Ectodermal cell (in vitro differentiated cells): ENCODE measurements at regions not wholly inside any gene's neighbourhood (a gene's known extent, or its start where the extent isn't known, plus 50 kb on each side); places are given as distances from the start of the nearest gene placed in this dataset.
"Not testable (repeated sequence)": the region's sequence is repeated elsewhere in the genome, so short reads cannot be mapped to it uniquely, and the experiment has no call there.

Experiments
- H3K27ac ChIP-seq: 2 replicates; pipeline ENCODE4 v1.7.0; 2013; ENCODE audit warnings: mild to moderate bottlenecking, low read depth, low read length; ENCODE audit not compliant: insufficient read depth, poor library complexity, severe bottlenecking
- H3K27me3 ChIP-seq: 2 replicates; pipeline ENCODE4 v1.7.0; 2013; ENCODE audit warnings: mild to moderate bottlenecking, low read length; ENCODE audit not compliant: insufficient read depth, control insufficient read depth, poor library complexity, severe bottlenecking
- H3K36me3 ChIP-seq: one replicate; pipeline ENCODE4 v1.7.0; 2013; ENCODE audit warnings: low read length; ENCODE audit not compliant: control insufficient read depth, insufficient read depth
- H3K4me1 ChIP-seq: one replicate; pipeline ENCODE4 v1.7.0; 2013; ENCODE audit warnings: low read length; ENCODE audit not compliant: control insufficient read depth, insufficient read depth
- H3K4me3 ChIP-seq: 2 replicates; pipeline ENCODE4 v1.7.0; 2013; ENCODE audit warnings: low read depth, low read length, control low read depth; ENCODE audit not compliant: insufficient read depth
- H3K9me3 ChIP-seq: 2 replicates; pipeline ENCODE4 v1.7.0; 2013; ENCODE audit warnings: mild to moderate bottlenecking, low read length, moderate library complexity; ENCODE audit not compliant: control insufficient read depth
- WGBS, 2 experiments: methylation state at CpG; one replicate each; pipeline ENCODE4 v1.1.7; 2013; ENCODE audit warnings: missing lambda C conversion rate in 2 of 2; 5-methylcytosine and 5-hydroxymethylcytosine counted together

- H3K9me3 ChIP-seq: no peaks in the 10 kb centered on the region
- no peaks in the 10 kb centered on the region for H3K27me3 ChIP-seq
- 93 to 100% methylated on average over 2 of the region's 2 CpGs for WGBS, 2 experiments
These were observed 78.4 kb upstream of the SPOPL start for GRCh38 chr2:138423198-138423597.

GRCh38 chr2:138423745-138424144 lies 77.8 kb upstream of the SPOPL start:
- no peak overlapping the region for H3K27ac ChIP-seq
- no peaks in the 10 kb centered on the region for H3K4me1 ChIP-seq
- H3K36me3 ChIP-seq: no peaks in the 10 kb centered on the region
- H3K9me3 ChIP-seq: no peaks in the 10 kb centered on the region
- no peak overlapping the region for H3K4me3 ChIP-seq
- WGBS, 2 experiments: 90 to 94% methylated on average over 1 of the region's 1 CpG
- no peaks in the 10 kb centered on the region for H3K27me3 ChIP-seq

More at GRCh38 chr2:138423198-138423597, 78.4 kb upstream of the SPOPL start:
- Histone ChIP-seq H3K4me3 (no peak overlapping the region), H3K36me3 (no peaks in the 10 kb centered on the region), H3K4me1 (no peaks in the 10 kb centered on the region), H3K27ac (no peak overlapping the region)

- Histone ChIP-seq H3K27ac (no peak overlapping the region), H3K9me3 (no peaks in the 10 kb centered on the region), H3K4me1 (no peaks in the 10 kb centered on the region), H3K4me3 (no peak overlapping the region), H3K36me3 (no peaks in the 10 kb centered on the region), H3K27me3 (no peaks in the 10 kb centered on the region)
- 93 to 97% methylated on average over 4 of the region's 4 CpGs for WGBS, 2 experiments
These were observed 77.0 kb upstream of the SPOPL start for GRCh38 chr2:138424436-138425140.

- H3K27me3 ChIP-seq, H3K36me3 ChIP-seq, H3K4me3 ChIP-seq, H3K4me1 ChIP-seq, H3K9me3 ChIP-seq, H3K27ac ChIP-seq: not testable (repeated sequence)
- 94 to 95% methylated on average over 5 of the region's 5 CpGs for WGBS, 2 experiments
These were observed 75.5 kb upstream of the SPOPL start for GRCh38 chr2:138426116-138426515.

GRCh38 chr2:138428710-138429440 lies 72.7 kb upstream of the SPOPL start:
- H3K27me3 ChIP-seq: no peaks in the 10 kb centered on the region
- H3K9me3 ChIP-seq: no peaks in the 10 kb centered on the region
- 86 to 90% methylated on average over 4 of the region's 4 CpGs for WGBS, 2 experiments
- H3K4me3 ChIP-seq: no peak overlapping the region
- no peaks in the 10 kb centered on the region for H3K36me3 ChIP-seq
- H3K4me1 ChIP-seq: no peaks in the 10 kb centered on the region
- H3K27ac ChIP-seq: no peak overlapping the region

- H3K4me3 ChIP-seq: no peak overlapping the region
- H3K9me3 ChIP-seq: no peaks in the 10 kb centered on the region
- no peaks in the 10 kb centered on the region for H3K4me1 ChIP-seq
- no peaks in the 10 kb centered on the region for H3K27me3 ChIP-seq
- H3K27ac ChIP-seq: no peak overlapping the region
- WGBS, 2 experiments: 60 to 65% methylated on average over 3 of the region's 3 CpGs
- no peaks in the 10 kb centered on the region for H3K36me3 ChIP-seq
These were observed 71.4 kb upstream of the SPOPL start for GRCh38 chr2:138430181-138430580.

GRCh38 chr2:138432971-138433370 lies 68.6 kb upstream of the SPOPL start:
- H3K4me1 ChIP-seq: no peaks in the 10 kb centered on the region
- H3K9me3 ChIP-seq: no peaks in the 10 kb centered on the region
- H3K36me3 ChIP-seq: no peaks in the 10 kb centered on the region
- H3K27ac ChIP-seq: no peak overlapping the region
- 87 to 95% methylated on average over 1 to 2 of the region's 2 CpGs for WGBS, 2 experiments
- no peaks in the 10 kb centered on the region for H3K27me3 ChIP-seq
- no peak overlapping the region for H3K4me3 ChIP-seq

- Histone ChIP-seq H3K27me3 (no peaks in the 10 kb centered on the region), H3K27ac (no peak overlapping the region), H3K4me3 (no peak overlapping the region), H3K4me1 (no peaks in the 10 kb centered on the region), H3K9me3 (no peaks in the 10 kb centered on the region), H3K36me3 (no peaks in the 10 kb centered on the region)
- WGBS, 2 experiments: 93 to 94% methylated on average over 8 of the region's 8 CpGs
These were observed 67.3 kb upstream of the SPOPL start for GRCh38 chr2:138433995-138434951.

GRCh38 chr2:138435701-138436100 lies 65.9 kb upstream of the SPOPL start:
- no peak overlapping the region for H3K27ac ChIP-seq
- H3K27me3 ChIP-seq: no peaks in the 10 kb centered on the region
- no peak overlapping the region for H3K4me3 ChIP-seq
- H3K9me3 ChIP-seq: no peaks in the 10 kb centered on the region
- 89 to 100% methylated on average over 1 of the region's 1 CpG for WGBS, 2 experiments
- no peaks in the 10 kb centered on the region for H3K36me3 ChIP-seq
- no peaks in the 10 kb centered on the region for H3K4me1 ChIP-seq

GRCh38 chr2:138439733-138440132 lies 61.8 kb upstream of the SPOPL start:
- 85% methylated on average over 2 of the region's 2 CpGs; no CpG with 5 or more reads in 1 of the 2 experiments for WGBS, 2 experiments
- Histone ChIP-seq H3K27me3 (no peaks in the 10 kb centered on the region), H3K4me3 (no peak overlapping the region), H3K9me3 (no peaks in the 10 kb centered on the region), H3K27ac (no peak overlapping the region), H3K36me3 (no peaks in the 10 kb centered on the region), H3K4me1 (no peaks in the 10 kb centered on the region)
